ENCODE measurements at regions not wholly inside any gene's neighbourhood (a gene's known extent, or its start where the extent isn't known, plus 50 kb on each side); places are given as distances from the start of the nearest gene placed in this dataset.

DNA sequence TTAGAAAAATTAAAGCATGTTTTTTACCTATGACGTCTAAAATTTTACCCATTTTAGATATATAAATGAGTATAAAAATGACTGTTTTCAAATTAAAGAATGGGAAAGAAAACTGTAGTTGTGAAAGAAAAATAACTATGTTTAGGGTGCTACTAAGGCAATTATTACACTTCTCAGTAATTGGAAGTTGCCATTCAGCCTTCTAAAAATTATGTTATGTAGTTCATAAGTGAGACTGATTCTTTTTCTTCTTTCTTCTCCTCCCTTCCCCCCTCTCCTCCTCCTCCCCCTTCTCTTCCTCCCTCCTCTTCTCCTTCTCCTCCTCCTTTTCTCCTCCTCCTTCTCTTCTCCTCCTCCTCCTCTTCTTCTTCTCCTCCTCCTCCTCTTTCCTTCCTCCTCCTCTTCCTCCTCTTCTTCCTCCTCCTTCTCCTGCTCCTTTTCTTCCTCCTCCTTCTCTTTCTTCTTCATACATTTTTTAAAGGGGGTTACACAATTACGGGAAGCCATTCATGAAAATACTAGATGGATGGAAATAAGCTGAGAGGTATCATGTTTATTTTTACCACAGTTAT, 223.6 kb downstream of the CETN3 start:
- H3K4me3 ChIP-seq (ENCODE audit: control insufficient read depth, low read depth, low read length) = no peak overlapping the region
- TF ChIP-seq CTCF (IDR thresholded peaks at IDR 0.05; ENCODE audit: control insufficient read depth, insufficient read depth, low read depth, low read length, missing control alignments) = no peak
- DNase-seq (ENCODE audit: low read depth) = no peak

- DNase-seq (ENCODE audit: low read depth) = no peak
- no peak for TF ChIP-seq CTCF (IDR thresholded peaks at IDR 0.05; ENCODE audit: control insufficient read depth, insufficient read depth, low read depth, low read length, missing control alignments)
These were observed 224.8 kb downstream of the CETN3 start for GRCh38 chr5:90184764-90185163.

GRCh38 chr5:90182726-90183125, 226.8 kb downstream of the CETN3 start:
- no peak for TF ChIP-seq CTCF (IDR thresholded peaks at IDR 0.05; ENCODE audit: control insufficient read depth, insufficient read depth, low read depth, low read length, missing control alignments)
- H3K4me3 ChIP-seq (ENCODE audit: control insufficient read depth, low read depth, low read length) = no peak overlapping the region
- no peak for DNase-seq (ENCODE audit: low read depth)

More at GRCh38 chr5:90184764-90185163, 224.8 kb downstream of the CETN3 start:
- no peak overlapping the region for H3K4me3 ChIP-seq (ENCODE audit: control insufficient read depth, low read depth, low read length)

DNA sequence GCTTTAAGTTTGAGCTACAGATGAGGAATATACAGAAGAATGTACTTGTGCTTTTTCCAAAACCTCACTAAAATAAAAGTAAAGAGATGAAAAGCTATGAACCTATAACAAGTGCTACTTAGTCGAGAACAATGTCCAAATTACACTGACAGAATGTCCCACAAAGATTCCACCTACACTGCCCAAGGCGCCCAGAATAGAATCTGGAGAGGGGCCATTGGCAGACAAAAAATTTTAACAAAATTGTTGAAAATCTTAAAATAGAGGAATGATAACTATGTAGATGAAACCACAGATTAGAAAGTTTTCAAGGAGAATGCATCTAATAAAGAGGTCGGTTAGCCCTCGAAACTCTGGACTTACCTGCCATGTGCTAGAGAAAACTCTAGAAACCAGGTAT, 235.3 kb downstream of the CETN3 start:
- H3K4me3 ChIP-seq (ENCODE audit: control insufficient read depth, low read depth, low read length) = no peak overlapping the region
- TF ChIP-seq CTCF (IDR thresholded peaks at IDR 0.05; ENCODE audit: control insufficient read depth, insufficient read depth, low read depth, low read length, missing control alignments) = no peak
- no peak for DNase-seq (ENCODE audit: low read depth)

DNA sequence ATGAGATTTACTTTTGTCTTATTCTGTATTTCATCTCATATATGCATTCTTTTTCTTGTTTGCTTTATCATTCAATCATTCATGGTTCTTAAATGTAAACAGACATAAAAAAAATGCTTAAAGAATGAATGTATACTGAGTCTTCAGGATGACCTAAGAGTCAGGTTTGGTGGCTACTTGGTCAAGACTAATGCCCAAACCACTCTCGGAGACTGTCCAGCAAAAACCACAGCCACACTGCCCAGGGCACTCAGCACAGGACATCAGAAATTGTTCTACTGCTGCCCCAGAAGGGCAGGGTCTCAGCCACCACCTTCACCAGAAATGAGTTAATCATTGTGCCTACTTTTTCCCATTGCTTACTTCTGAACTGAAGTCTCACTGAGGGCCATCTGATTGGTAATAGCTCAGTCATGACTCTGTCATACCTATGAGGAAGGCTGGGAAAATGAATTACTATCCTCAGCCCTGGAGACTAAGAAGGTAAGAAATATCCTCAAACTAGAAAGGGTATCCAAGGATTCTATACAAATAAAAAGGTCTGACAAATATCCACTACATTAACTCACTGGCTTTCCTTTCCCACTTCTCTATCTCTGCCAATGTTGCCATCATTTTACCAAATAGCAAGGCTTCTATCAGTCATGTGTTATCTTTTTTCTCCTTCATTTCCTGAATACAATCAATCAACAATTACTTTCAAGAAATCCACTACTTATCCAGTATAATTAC, 236.1 kb downstream of the CETN3 start:
- TF ChIP-seq CTCF (IDR thresholded peaks at IDR 0.05; ENCODE audit: control insufficient read depth, insufficient read depth, low read depth, low read length, missing control alignments) = no peak
- H3K4me3 ChIP-seq (ENCODE audit: control insufficient read depth, low read depth, low read length) = no peak overlapping the region
- DNase-seq (ENCODE audit: low read depth) = no peak

DNA sequence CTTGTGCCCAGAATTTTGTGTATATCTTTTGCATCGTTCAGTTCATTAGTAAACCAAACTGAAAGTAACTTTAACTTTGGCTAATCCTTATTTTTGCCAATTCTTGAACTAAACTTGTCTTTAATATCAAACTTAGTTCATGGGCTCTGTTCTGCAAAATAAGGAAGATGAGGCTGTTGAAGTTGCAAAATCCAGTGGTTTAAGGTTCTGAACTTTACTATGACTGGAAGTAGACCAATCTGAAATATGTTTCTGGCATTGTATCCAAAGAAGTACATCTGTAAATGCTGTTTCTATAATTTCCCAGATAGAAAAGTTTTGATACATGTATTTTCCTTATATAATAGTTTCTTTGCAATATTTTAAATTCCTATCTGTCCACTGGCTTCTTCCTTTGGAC, 238.1 kb downstream of the CETN3 start:
- TF ChIP-seq CTCF (IDR thresholded peaks at IDR 0.05; ENCODE audit: control insufficient read depth, insufficient read depth, low read depth, low read length, missing control alignments) = no peak
- DNase-seq (ENCODE audit: low read depth) = no peak
- no peak overlapping the region for H3K4me3 ChIP-seq (ENCODE audit: control insufficient read depth, low read depth, low read length)

All from AG09309 (cell line).